Smooth muscle cell (in vitro differentiated cells): ENCODE measurements at regions not wholly inside any gene's neighbourhood (a gene's known extent, or its start where the extent isn't known, plus 50 kb on each side); places are given as distances from the start of the nearest gene placed in this dataset.

Experiments
- DNase-seq: peaks from one replicate; lab custom pipeline; 2025; ENCODE audit not compliant: unreplicated experiment; lab: John Stamatoyannopoulos, UW
- H2AFZ ChIP-seq: fragments of 200-600 bp; sonication (generic); 2 replicates; pipeline ENCODE4 v1.6.0; 2016; ENCODE audit warnings: antibody characterized with exemption, low read depth, mild to moderate bottlenecking
- H3F3A ChIP-seq: fragments of 200-600 bp; sonication (generic); 2 replicates; pipeline ENCODE4 v1.6.0; 2017; ENCODE audit warnings: antibody characterized with exemption, low read depth
- H3K27ac ChIP-seq: fragments of 200-600 bp; sonication (generic); 2 replicates; pipeline ENCODE4 v1.5.1; 2016; ENCODE audit warnings: low read depth, mild to moderate bottlenecking
- H3K27me3 ChIP-seq: fragments of 200-600 bp; sonication (generic); 2 replicates; pipeline ENCODE4 v1.6.1; 2016; ENCODE audit warnings: low read depth, mild to moderate bottlenecking
- H3K36me3 ChIP-seq: fragments of 200-600 bp; sonication (generic); 2 replicates; pipeline ENCODE4 v1.5.1; 2016; ENCODE audit warnings: low read depth
- H3K4me1 ChIP-seq: fragments of 200-600 bp; sonication (generic); 2 replicates; pipeline ENCODE4 v1.5.1; 2016; ENCODE audit warnings: low read depth
- H3K4me2 ChIP-seq: fragments of 200-600 bp; sonication (generic); 2 replicates; pipeline ENCODE4 v1.6.0; 2016; ENCODE audit warnings: mild to moderate bottlenecking
- H3K4me3 ChIP-seq: fragments of 200-600 bp; sonication (generic); 2 replicates; pipeline ENCODE4 v1.5.1; 2016; ENCODE audit warnings: mild to moderate bottlenecking
- H3K79me2 ChIP-seq: fragments of 200-600 bp; sonication (generic); 2 replicates; pipeline ENCODE4 v1.6.0; 2016; ENCODE audit warnings: low read depth, mild to moderate bottlenecking
- H3K9ac ChIP-seq: fragments of 200-600 bp; sonication (generic); 2 replicates; pipeline ENCODE4 v1.6.0; 2016; ENCODE audit warnings: low read depth
- H3K9me3 ChIP-seq: fragments of 200-600 bp; sonication (generic); replicated peaks from 2 replicates; pipeline ENCODE4 v1.5.1; 2016; ENCODE audit warnings: low read depth
- H4K20me1 ChIP-seq: fragments of 200-600 bp; sonication (generic); 2 replicates; pipeline ENCODE4 v1.6.0; 2016; ENCODE audit warnings: low read depth
- WGBS: methylation state at CpG from one replicate; pipeline ENCODE4 v1.1.7; 2016; ENCODE audit warnings: low lambda C conversion rate; 5-methylcytosine and 5-hydroxymethylcytosine counted together
- TF ChIP-seq, protein P1 (sequence below): fragments of 200-600 bp; sonication (generic); IDR thresholded peaks from 2 replicates; pipeline ENCODE4 v1.5.1; 2017; ENCODE audit warnings: borderline replicate concordance, mild to moderate bottlenecking, antibody characterized with exemption; ENCODE audit not compliant: insufficient read depth, poor library complexity, severe bottlenecking

DNA sequence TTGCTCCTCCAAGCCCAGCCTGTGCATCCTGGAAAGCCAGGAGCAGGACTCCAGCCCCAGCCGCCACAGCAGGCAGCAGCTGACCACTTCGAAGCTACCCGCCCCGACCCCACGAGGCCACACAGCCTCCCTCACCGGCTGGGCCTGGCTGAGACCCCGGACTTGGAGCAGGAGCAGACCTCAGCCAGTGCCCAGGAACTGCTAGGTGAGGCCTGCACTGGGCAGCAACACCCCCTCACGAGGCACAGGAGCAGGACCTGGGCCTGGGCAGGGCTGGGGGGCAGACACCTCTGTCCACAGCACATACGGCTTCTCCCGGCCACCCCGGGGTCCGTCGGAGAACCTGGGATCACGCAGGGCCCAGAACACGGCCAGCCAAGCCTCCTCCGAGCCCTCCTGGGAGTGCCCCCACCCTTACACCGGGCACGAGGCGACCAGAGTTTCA is 137.4 kb upstream of the C14orf180 start:
- no peak for DNase-seq
- Histone ChIP-seq H3K27ac (no peak overlapping the region), H3K4me2 (no peak overlapping the region), H3K4me3 (no peak overlapping the region), H3K27me3 (no peaks in the 10 kb centered on the region), H2AFZ (no peak overlapping the region), H3K36me3 (no peaks in the 10 kb centered on the region), H3K79me2 (no peaks in the 10 kb centered on the region), H3K9ac (no peak overlapping the region), H4K20me1 (no peaks in the 10 kb centered on the region), H3K9me3 (no peaks in the 10 kb centered on the region), H3F3A (no peaks in the 10 kb centered on the region), H3K4me1 (peaks cover 4% of the 10 kb centered on the region)
- TF ChIP-seq, protein P1, sequence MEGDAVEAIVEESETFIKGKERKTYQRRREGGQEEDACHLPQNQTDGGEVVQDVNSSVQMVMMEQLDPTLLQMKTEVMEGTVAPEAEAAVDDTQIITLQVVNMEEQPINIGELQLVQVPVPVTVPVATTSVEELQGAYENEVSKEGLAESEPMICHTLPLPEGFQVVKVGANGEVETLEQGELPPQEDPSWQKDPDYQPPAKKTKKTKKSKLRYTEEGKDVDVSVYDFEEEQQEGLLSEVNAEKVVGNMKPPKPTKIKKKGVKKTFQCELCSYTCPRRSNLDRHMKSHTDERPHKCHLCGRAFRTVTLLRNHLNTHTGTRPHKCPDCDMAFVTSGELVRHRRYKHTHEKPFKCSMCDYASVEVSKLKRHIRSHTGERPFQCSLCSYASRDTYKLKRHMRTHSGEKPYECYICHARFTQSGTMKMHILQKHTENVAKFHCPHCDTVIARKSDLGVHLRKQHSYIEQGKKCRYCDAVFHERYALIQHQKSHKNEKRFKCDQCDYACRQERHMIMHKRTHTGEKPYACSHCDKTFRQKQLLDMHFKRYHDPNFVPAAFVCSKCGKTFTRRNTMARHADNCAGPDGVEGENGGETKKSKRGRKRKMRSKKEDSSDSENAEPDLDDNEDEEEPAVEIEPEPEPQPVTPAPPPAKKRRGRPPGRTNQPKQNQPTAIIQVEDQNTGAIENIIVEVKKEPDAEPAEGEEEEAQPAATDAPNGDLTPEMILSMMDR = no peak
- 85% methylated on average over 17 of the region's 19 CpGs for WGBS

DNA sequence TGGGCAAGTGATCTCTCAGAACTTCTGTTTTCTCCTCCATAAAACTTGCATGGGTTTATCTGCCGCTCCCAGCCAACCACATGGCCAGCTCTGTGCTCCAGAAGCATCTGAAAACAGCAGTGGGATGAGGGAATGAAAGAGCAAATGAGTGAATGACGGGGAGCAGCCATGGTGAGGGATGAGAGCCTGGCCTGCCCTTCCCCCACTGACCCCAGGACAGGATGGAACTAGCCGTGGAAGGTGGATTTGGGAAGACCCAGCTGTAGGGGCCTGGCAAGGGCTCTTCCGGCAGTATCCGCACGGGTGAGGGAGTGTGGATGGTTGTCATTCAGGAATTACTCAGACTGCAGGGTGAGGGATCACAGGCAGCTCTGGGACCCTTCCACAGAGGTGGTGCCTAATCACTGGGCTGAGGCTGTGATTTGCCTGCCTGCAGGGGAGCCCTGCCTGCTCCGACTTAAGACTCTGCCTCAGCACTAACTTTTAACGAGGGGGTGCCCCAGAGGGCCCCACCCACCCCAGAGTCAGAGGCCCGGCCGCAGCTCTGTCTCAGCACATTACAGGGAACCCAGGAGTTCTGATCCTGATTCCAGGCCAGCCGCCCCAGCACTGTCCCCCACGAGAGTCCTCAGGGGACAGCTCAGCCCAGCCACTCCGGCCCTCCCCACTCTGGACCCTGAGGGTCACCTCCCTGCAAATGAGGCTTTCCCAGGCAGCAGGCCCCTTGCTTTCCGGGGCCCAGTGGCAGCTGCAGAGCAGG is 136.8 kb upstream of the C14orf180 start:
- Histone ChIP-seq H2AFZ (no peak overlapping the region), H3K9ac (no peak overlapping the region), H3K36me3 (no peaks in the 10 kb centered on the region), H3K27ac (no peak overlapping the region), H3K79me2 (no peaks in the 10 kb centered on the region), H3K4me1 (no peaks in the 10 kb centered on the region), H3K4me3 (no peak overlapping the region), H3K27me3 (peaks cover 2% of the 10 kb centered on the region), H3K4me2 (no peak overlapping the region), H3K9me3 (no peaks in the 10 kb centered on the region), H3F3A (no peaks in the 10 kb centered on the region), H4K20me1 (no peaks in the 10 kb centered on the region)
- 43% methylated on average over 14 of the region's 14 CpGs for WGBS
- no peak for DNase-seq
- TF ChIP-seq, protein P1 = no peak

DNA sequence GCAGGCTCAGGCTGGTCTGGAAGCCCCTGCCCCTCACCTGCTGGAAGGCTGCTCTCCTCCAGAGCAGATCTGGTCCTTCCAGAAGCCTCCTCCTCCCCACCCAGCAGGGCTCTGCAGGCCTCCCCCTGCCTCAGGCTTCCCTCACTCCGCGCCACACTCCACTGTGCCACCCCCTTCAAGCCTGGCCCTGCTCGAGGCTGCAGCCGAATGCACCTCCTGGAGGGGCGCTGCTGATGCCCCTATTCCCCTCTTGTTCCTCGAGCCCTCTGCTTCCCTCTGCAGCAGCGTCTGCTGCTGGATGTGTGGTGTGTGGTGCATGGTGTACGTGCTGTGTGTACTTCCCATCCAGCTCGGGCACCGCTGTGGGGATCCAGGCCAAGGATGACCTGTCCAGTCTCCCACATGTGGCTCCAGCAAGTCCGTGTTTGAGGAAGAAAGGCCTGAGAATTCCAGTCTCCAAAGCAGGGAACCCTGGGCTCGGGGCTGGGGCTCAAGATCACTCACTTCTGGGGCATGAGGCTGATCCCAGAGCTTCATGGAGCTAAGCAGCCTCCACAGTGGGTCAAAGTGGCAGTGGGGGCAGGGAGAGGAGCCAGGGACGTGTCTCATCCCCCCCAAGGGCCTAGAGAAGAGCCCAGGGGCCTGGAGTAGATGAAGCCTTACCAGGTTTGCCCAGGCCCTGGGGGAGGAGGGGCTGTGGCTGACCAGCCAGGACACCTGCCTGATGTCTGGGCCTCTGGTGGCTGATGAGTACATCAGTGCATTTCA is 136.0 kb upstream of the C14orf180 start:
- no peak overlapping the region for H3K4me3 ChIP-seq
- no peaks in the 10 kb centered on the region for H3K4me1 ChIP-seq
- peaks cover 4% of the 10 kb centered on the region for H3K9me3 ChIP-seq
- no peaks in the 10 kb centered on the region for H3K36me3 ChIP-seq
- H3K27me3 ChIP-seq = peaks cover 4% of the 10 kb centered on the region
- H3K79me2 ChIP-seq = no peaks in the 10 kb centered on the region
- no peak overlapping the region for H3K9ac ChIP-seq
- no peaks in the 10 kb centered on the region for H4K20me1 ChIP-seq
- H3F3A ChIP-seq = no peaks in the 10 kb centered on the region
- no peak for DNase-seq
- WGBS = 77% methylated on average over 13 of the region's 13 CpGs
- TF ChIP-seq, protein P1 = no peak
- no peak overlapping the region for H3K27ac ChIP-seq
- H3K4me2 ChIP-seq = no peak overlapping the region
- H2AFZ ChIP-seq = no peak overlapping the region
